Esophagus muscularis mucosa (tissue), 2 donors: ENCODE measurements at regions not wholly inside any gene's neighbourhood (a gene's known extent, or its start where the extent isn't known, plus 50 kb on each side); places are given as distances from the start of the nearest gene placed in this dataset.

Source experiments
- EP300 ChIP-seq: sonication (generic); formaldehyde crosslinking; IDR thresholded peaks from one replicate; pipeline ENCODE4 v1.6.1; 2017; ENCODE audit warnings: antibody characterized with exemption
- POLR2A ChIP-seq: fragments of 450-650 bp; IDR thresholded peaks from one replicate; pipeline ENCODE4 v1.6.1; 2017; ENCODE audit warnings: antibody characterized with exemption, moderate library complexity, mild to moderate bottlenecking, low read depth

- TF ChIP-seq EP300 (no peak), POLR2A (no peak)
These were observed 88.8 kb upstream of the PDE1C start for GRCh38 chr7:32158751-32159745.
